ENCODE measurements at regions not wholly inside any gene's neighbourhood (a gene's known extent, or its start where the extent isn't known, plus 50 kb on each side); places are given as distances from the start of the nearest gene placed in this dataset.

GRCh38 chr11:36763187-36763586 is 165.2 kb upstream of the RAG2 start:
- Histone ChIP-seq H2AFZ (ENCODE audit: low read length) (no peak overlapping the region), H3K4me2 (ENCODE audit: insufficient read depth, insufficient read length, low read length) (no peak overlapping the region)
- H3K27ac Mint-ChIP-seq, result no peak overlapping the region

More at GRCh38 chr11:36763187-36763586, 165.2 kb upstream of the RAG2 start:
- no CpG with 5 or more reads among the region's 1 CpG for WGBS (ENCODE audit: extremely low coverage, insufficient read length, low lambda C conversion rate)
- Histone ChIP-seq H3K79me2 (ENCODE audit: insufficient read depth, low read length) (no peaks in the 10 kb centered on the region), H3K4me1 (ENCODE audit: insufficient read depth, low read length) (no peaks in the 10 kb centered on the region), H4K5ac (ENCODE audit: insufficient read length, low read depth, low read length) (no peak overlapping the region), H2BK15ac (ENCODE audit: low read depth, low read length) (no peak overlapping the region), H2BK120ac (ENCODE audit: low read depth, low read length, poor library complexity, severe bottlenecking) (no peak overlapping the region), H3K23me2 (ENCODE audit: insufficient read length, low read depth, low read length, poor library complexity, severe bottlenecking) (no peaks in the 10 kb centered on the region), H3T11ph (ENCODE audit: low read length) (no peak overlapping the region), H2BK12ac (ENCODE audit: insufficient read length, low read depth, low read length) (no peak overlapping the region), H2AK5ac (ENCODE audit: insufficient read length, low read length) (no peak overlapping the region), H3K18ac (ENCODE audit: insufficient read length, low read depth, low read length) (no peak overlapping the region), H3K14ac (ENCODE audit: insufficient read depth, low read length) (no peak overlapping the region), H3K9ac (ENCODE audit: extremely low read depth, insufficient read length, low read length) (no peak overlapping the region), H4K8ac (replicated peaks; ENCODE audit: insufficient read length, low read depth, low read length) (no peak overlapping the region), H3K23ac (ENCODE audit: insufficient read length, low read depth, low read length) (no peak overlapping the region), H4K20me1 (ENCODE audit: control insufficient read depth, insufficient read depth, insufficient read length) (no peaks in the 10 kb centered on the region), H2BK5ac (ENCODE audit: insufficient read length, low read length) (no peak overlapping the region), H3K79me1 (ENCODE audit: insufficient read depth, low read depth, low read length, poor library complexity, severe bottlenecking) (no peaks in the 10 kb centered on the region), H3K27me3 (ENCODE audit: insufficient read depth, low read length) (no peaks in the 10 kb centered on the region), H3K56ac (ENCODE audit: insufficient read length, low read depth, low read length) (no peak overlapping the region), H2BK20ac (ENCODE audit: low read depth, low read length, poor library complexity, severe bottlenecking) (no peak overlapping the region), H3K9me3 (ENCODE audit: control insufficient read depth, low read depth, low read length) (no peaks in the 10 kb centered on the region), H3K27ac (ENCODE audit: insufficient read length, low read depth, low read length) (no peak overlapping the region), H3K4ac (ENCODE audit: low read depth, low read length) (no peak overlapping the region), H4K91ac (ENCODE audit: insufficient read length, low read depth, low read length) (no peak overlapping the region)
- no peak for TF ChIP-seq CTCF (conservative IDR thresholded peaks at IDR 0.05)
- no peak overlapping the region for H3K4me3 Mint-ChIP-seq
- DNase-seq, result no peak
- H3K4me1 Mint-ChIP-seq, result no peaks in the 10 kb centered on the region
- H3K9me3 Mint-ChIP-seq, result peaks cover 0 to 2% of the 10 kb centered on the region in 2 experiments; a peak in 2 of 5 replicates
- peaks cover 3% of the 10 kb centered on the region; the same call in 1 of the 2 replicates for H3K27me3 Mint-ChIP-seq (ENCODE audit: low read depth)
- no peaks in the 10 kb centered on the region for H3K36me3 Mint-ChIP-seq (ENCODE audit: insufficient read depth in 1 of 3, low read depth in 3 of 3)
